Superior temporal gyrus (tissue), 1 donor: ENCODE measurements at regions not wholly inside any gene's neighbourhood (a gene's known extent, or its start where the extent isn't known, plus 50 kb on each side); places are given as distances from the start of the nearest gene placed in this dataset.
"Not testable (repeated sequence)": the region's sequence is repeated elsewhere in the genome, so short reads cannot be mapped to it uniquely, and the experiment has no call there.

Experiments
- DNase-seq: peaks from one replicate; pipeline ENCODE4 v3.0.0-alpha.2; 2016; ENCODE audit errors: extremely low spot score

- DNase-seq: no peak
Measured at GRCh38 chr11:86167499-86168164, 76.9 kb upstream of the EED start.

GRCh38 chr11:86166287-86166686 is 78.3 kb upstream of the EED start:
- not testable (repeated sequence) for DNase-seq

- DNase-seq: no peak
Measured at GRCh38 chr11:86164106-86164505, 80.4 kb upstream of the EED start.

- DNase-seq: not testable (repeated sequence)
Measured at GRCh38 chr11:86163221-86163876, 81.2 kb upstream of the EED start.

GRCh38 chr11:86162239-86162638 is 82.3 kb upstream of the EED start:
- DNase-seq: peak; percentile 37

- DNase-seq: no peak
Measured at GRCh38 chr11:86161837-86162236, 82.7 kb upstream of the EED start.

- DNase-seq: no peak
Measured at GRCh38 chr11:86161336-86161735, 83.2 kb upstream of the EED start.

GRCh38 chr11:86160541-86161149 is 83.9 kb upstream of the EED start:
- DNase-seq: no peak

- DNase-seq: no peak
Measured at GRCh38 chr11:86159581-86159891, 85.0 kb upstream of the EED start.

- DNase-seq: no peak
Measured at GRCh38 chr11:86158704-86159580, 85.6 kb upstream of the EED start.

GRCh38 chr11:86157797-86158378 is 86.7 kb upstream of the EED start:
- DNase-seq: no peak

GRCh38 chr11:86156397-86156955 is 87.6 kb upstream of the PICALM start:
- DNase-seq: no peak

GRCh38 chr11:86155200-86155844 is 86.4 kb upstream of the PICALM start:
- no peak for DNase-seq

- no peak for DNase-seq
Measured at GRCh38 chr11:86153439-86153838, 84.6 kb upstream of the PICALM start.

GRCh38 chr11:86152901-86153300 is 84.0 kb upstream of the PICALM start:
- no peak for DNase-seq

GRCh38 chr11:86152006-86152862 is 83.3 kb upstream of the PICALM start:
- peak; percentile 95 for DNase-seq

GRCh38 chr11:86151174-86152005 is 82.5 kb upstream of the PICALM start:
- no peak for DNase-seq

- DNase-seq: peak; percentile 59
Measured at GRCh38 chr11:86150847-86151173, 81.9 kb upstream of the PICALM start.

GRCh38 chr11:86149792-86150191 is 80.9 kb upstream of the PICALM start:
- no peak for DNase-seq
